Brain microvascular endothelial cell (primary cell): ENCODE measurements at regions not wholly inside any gene's neighbourhood (a gene's known extent, or its start where the extent isn't known, plus 50 kb on each side); places are given as distances from the start of the nearest gene placed in this dataset.

Experiments used
- DNase-seq: peaks from one replicate; pipeline ENCODE4 v3.0.0-alpha.2; 2020
- H3K27ac ChIP-seq: fragments of 250-450 bp; sonication (Bioruptor Pico); 2 replicates; pipeline ENCODE4 v1.5.1; 2020; ENCODE audit warnings: mild to moderate bottlenecking, moderate library complexity
- H3K27me3 ChIP-seq: fragments of 250-450 bp; sonication (Bioruptor Pico); replicated peaks from 2 replicates; pipeline ENCODE4 v1.5.1; 2020; ENCODE audit warnings: mild to moderate bottlenecking
- H3K36me3 ChIP-seq: fragments of 250-450 bp; sonication (Bioruptor Pico); replicated peaks from 2 replicates; pipeline ENCODE4 v1.5.1; 2020; ENCODE audit warnings: mild to moderate bottlenecking
- H3K4me3 ChIP-seq: 2 replicates; pipeline ENCODE4 v1.5.1; 2011; ENCODE audit warnings: low read depth, mild to moderate bottlenecking, control low read depth, low read length, moderate library complexity
- CTCF ChIP-seq: IDR thresholded peaks from 2 replicates; pipeline ENCODE4 v1.5.1; 2011; ENCODE audit warnings: low read depth, mild to moderate bottlenecking, moderate library complexity, low read length, control low read depth, inconsistent platforms; ENCODE audit errors: missing control alignments
- in situ Hi-C: cut with HindIII; loops from 2 replicates; pipeline ENCODE4 v1.10.0; 2017; ENCODE audit warnings: low sequenced_read_pairs, low pct_ligation_motif_present

DNA sequence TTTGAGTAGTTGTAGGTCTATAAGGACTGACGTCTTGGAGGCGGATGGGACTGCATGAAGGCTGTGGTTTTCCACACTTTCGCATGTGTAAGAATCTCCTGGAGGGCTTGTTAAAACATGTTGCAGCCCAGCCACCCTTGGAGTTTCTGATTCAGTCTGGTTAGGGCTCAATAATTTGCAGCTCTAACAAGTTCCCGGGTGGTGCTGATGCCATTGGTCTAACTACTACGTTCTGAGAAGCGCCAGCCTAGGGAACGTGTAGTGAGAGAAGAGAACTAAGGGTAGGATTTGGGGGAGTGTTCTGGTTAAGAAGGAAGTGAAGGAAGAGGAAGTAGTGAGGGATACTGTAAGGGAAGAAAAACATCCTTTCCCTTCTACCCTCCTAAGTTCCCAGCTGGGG lies 138.9 kb downstream of the LARP7 start:
- Histone ChIP-seq H3K27ac (no peak overlapping the region), H3K27me3 (no peaks in the 10 kb centered on the region), H3K36me3 (no peaks in the 10 kb centered on the region), H3K4me3 (no peak overlapping the region)
- TF ChIP-seq CTCF = no peak
- DNase-seq = no peak
- in situ Hi-C loops = no loop called here

- TF ChIP-seq CTCF = no peak
- no peak overlapping the region for H3K27ac ChIP-seq
- no peaks in the 10 kb centered on the region for H3K36me3 ChIP-seq
- no peak for DNase-seq
- no peaks in the 10 kb centered on the region for H3K27me3 ChIP-seq
- H3K4me3 ChIP-seq = no peak overlapping the region
- in situ Hi-C loops = no loop called here
These were observed 139.6 kb downstream of the LARP7 start for GRCh38 chr4:112776535-112776934.

- no peaks in the 10 kb centered on the region for H3K36me3 ChIP-seq
- in situ Hi-C loops = no loop called here
- H3K27ac ChIP-seq = no peak overlapping the region
- TF ChIP-seq CTCF = no peak
- DNase-seq = no peak
- no peak overlapping the region for H3K4me3 ChIP-seq
- no peaks in the 10 kb centered on the region for H3K27me3 ChIP-seq
These were observed 141.6 kb downstream of the LARP7 start for GRCh38 chr4:112778520-112778919.

DNA sequence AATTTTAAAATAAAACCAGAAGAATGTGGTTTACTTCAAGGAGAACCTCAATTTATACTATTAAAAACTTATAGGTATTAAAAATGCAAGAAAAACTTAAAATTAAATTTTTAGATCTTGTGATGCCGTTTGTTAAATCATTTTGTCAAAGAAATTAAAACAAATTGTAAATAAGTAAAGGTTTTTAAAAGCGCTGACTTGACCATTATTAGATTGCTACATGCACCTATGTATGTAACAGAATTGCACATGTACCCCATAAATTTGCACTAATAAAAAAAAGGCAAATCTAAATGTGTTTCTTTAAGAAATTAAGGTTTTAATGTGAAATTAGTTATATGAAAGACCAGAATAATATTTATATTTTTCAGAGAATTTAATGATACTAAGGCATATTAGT lies 156.1 kb downstream of the LARP7 start:
- no peak overlapping the region for H3K4me3 ChIP-seq
- DNase-seq = no peak
- H3K36me3 ChIP-seq = no peaks in the 10 kb centered on the region
- no peak for TF ChIP-seq CTCF
- no peaks in the 10 kb centered on the region for H3K27me3 ChIP-seq
- H3K27ac ChIP-seq = no peak overlapping the region
- in situ Hi-C loops = no loop called here

- Histone ChIP-seq H3K27me3 (no peaks in the 10 kb centered on the region), H3K4me3 (no peak overlapping the region), H3K27ac (no peak overlapping the region), H3K36me3 (no peaks in the 10 kb centered on the region)
- in situ Hi-C loops = no loop called here
- no peak for DNase-seq
- TF ChIP-seq CTCF = no peak
These were observed 163.1 kb downstream of the LARP7 start for GRCh38 chr4:112800001-112800400.

DNA sequence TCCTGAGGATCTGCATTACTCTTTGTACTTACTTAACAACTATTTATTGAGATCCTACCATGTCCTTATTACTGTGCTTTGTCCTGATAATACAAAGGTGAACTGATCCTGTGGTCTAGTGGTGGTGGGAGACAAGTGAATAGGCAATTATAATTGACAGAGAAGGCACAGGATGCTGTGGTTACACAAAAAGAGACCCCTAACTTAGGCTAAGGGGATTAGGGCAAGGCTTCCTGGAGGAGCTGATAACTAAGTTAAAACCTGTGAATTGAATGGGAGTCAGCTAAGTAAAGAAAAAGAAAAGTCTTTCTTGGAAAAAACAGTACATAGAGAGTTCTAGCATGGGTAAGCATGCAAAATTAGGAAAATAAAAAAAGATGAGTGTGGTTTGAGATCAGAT lies 164.4 kb downstream of the LARP7 start:
- DNase-seq = no peak
- H3K27me3 ChIP-seq = no peaks in the 10 kb centered on the region
- H3K4me3 ChIP-seq = no peak overlapping the region
- no peak overlapping the region for H3K27ac ChIP-seq
- H3K36me3 ChIP-seq = no peaks in the 10 kb centered on the region
- TF ChIP-seq CTCF = no peak
- in situ Hi-C loops = no loop called here
